Neural progenitor cell (in vitro differentiated cells): ENCODE measurements at regions not wholly inside any gene's neighbourhood (a gene's known extent, or its start where the extent isn't known, plus 50 kb on each side); places are given as distances from the start of the nearest gene placed in this dataset.

Experiments used
- EZH2phosphoT487 ChIP-seq: fragments of 200-600 bp; sonication (generic); IDR thresholded peaks from 2 replicates; pipeline ENCODE4 v1.6.1; 2017; ENCODE audit warnings: antibody characterized with exemption
- TF ChIP-seq, protein P1 (sequence below): fragments of 200-600 bp; sonication (generic); IDR thresholded peaks from 2 replicates; pipeline ENCODE4 v1.5.1; 2017; ENCODE audit warnings: antibody characterized with exemption, mild to moderate bottlenecking

DNA sequence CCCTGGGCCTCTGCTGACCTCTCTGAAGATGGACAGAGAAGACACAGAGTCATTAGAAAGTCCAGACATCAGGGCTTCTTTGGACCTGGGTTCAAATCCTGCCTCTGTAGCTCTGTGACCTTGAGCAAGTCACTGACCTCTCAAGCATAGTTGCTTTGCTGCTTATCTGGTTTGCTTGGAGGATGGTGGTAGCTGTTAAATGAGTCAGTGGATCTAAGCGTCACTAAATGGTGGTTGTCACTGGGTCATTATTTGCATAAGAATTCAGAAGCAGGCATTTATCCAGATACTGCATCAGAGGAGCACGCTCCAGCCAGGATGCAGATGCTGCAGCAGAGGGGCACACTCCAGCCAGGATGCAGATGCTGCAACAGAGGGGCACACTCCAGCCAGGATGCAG, 229.2 kb downstream of the GLI2 start:
- no peak for TF ChIP-seq EZH2phosphoT487
- TF ChIP-seq, protein P1, sequence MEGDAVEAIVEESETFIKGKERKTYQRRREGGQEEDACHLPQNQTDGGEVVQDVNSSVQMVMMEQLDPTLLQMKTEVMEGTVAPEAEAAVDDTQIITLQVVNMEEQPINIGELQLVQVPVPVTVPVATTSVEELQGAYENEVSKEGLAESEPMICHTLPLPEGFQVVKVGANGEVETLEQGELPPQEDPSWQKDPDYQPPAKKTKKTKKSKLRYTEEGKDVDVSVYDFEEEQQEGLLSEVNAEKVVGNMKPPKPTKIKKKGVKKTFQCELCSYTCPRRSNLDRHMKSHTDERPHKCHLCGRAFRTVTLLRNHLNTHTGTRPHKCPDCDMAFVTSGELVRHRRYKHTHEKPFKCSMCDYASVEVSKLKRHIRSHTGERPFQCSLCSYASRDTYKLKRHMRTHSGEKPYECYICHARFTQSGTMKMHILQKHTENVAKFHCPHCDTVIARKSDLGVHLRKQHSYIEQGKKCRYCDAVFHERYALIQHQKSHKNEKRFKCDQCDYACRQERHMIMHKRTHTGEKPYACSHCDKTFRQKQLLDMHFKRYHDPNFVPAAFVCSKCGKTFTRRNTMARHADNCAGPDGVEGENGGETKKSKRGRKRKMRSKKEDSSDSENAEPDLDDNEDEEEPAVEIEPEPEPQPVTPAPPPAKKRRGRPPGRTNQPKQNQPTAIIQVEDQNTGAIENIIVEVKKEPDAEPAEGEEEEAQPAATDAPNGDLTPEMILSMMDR, result no peak
